RWPE2 (cell line): ENCODE measurements at regions not wholly inside any gene's neighbourhood (a gene's known extent, or its start where the extent isn't known, plus 50 kb on each side); places are given as distances from the start of the nearest gene placed in this dataset.

Experiments used
- ATAC-seq: fragments of 200-7000 bp; cut with Tn5 transposase; 3 replicates; pipeline ENCODE4 v1.9.1; 2021; ENCODE audit warnings: low read depth
- DNase-seq: peaks from one replicate; pipeline ENCODE4 v3.0.0-alpha.2; 2020; ENCODE audit warnings: low spot score
- H3K27ac ChIP-seq: fragments of 450-650 bp; 2 replicates; pipeline ENCODE4 v1.5.1; 2017; ENCODE audit warnings: mild to moderate bottlenecking; ENCODE audit not compliant: poor library complexity, severe bottlenecking
- H3K27me3 ChIP-seq: fragments of 250-450 bp; sonication (Bioruptor Pico); 2 replicates; pipeline ENCODE4 v1.5.1; 2021; ENCODE audit warnings: mild to moderate bottlenecking, moderate library complexity; ENCODE audit not compliant: insufficient read depth, poor library complexity, severe bottlenecking
- H3K36me3 ChIP-seq: fragments of 250-450 bp; sonication (Bioruptor Pico); 2 replicates; pipeline ENCODE4 v1.5.1; 2020; ENCODE audit warnings: low read depth, mild to moderate bottlenecking, moderate library complexity
- H3K4me1 ChIP-seq: fragments of 250-450 bp; sonication (Bioruptor Pico); 2 replicates; pipeline ENCODE4 v1.5.1; 2021; ENCODE audit warnings: mild to moderate bottlenecking, moderate library complexity; ENCODE audit not compliant: insufficient read depth, poor library complexity, severe bottlenecking
- H3K4me3 ChIP-seq: fragments of 250-450 bp; sonication (Bioruptor Pico); 2 replicates; pipeline ENCODE4 v1.5.1; 2021; ENCODE audit warnings: mild to moderate bottlenecking, moderate library complexity; ENCODE audit not compliant: severe bottlenecking
- H3K9me3 ChIP-seq: fragments of 250-450 bp; sonication (Bioruptor Pico); 2 replicates; pipeline ENCODE4 v1.5.1; 2021; ENCODE audit warnings: mild to moderate bottlenecking, moderate library complexity; ENCODE audit not compliant: severe bottlenecking
- CTCF ChIP-seq: fragments of 450-650 bp; IDR thresholded peaks from one replicate; pipeline ENCODE4 v1.5.1; 2017; ENCODE audit warnings: mild to moderate bottlenecking, moderate library complexity; ENCODE audit not compliant: poor library complexity, severe bottlenecking

GRCh38 chr6:17020889-17021538 is 80.8 kb upstream of the STMND1 start:
- no peak for TF ChIP-seq CTCF
- no peaks in the 10 kb centered on the region for H3K36me3 ChIP-seq
- H3K9me3 ChIP-seq = no peaks in the 10 kb centered on the region
- ATAC-seq (no peak), DNase-seq (no peak)
- H3K4me1 ChIP-seq = no peaks in the 10 kb centered on the region
- H3K27me3 ChIP-seq = no peaks in the 10 kb centered on the region
- H3K27ac ChIP-seq = no peak overlapping the region
- H3K4me3 ChIP-seq = no peak overlapping the region

DNA sequence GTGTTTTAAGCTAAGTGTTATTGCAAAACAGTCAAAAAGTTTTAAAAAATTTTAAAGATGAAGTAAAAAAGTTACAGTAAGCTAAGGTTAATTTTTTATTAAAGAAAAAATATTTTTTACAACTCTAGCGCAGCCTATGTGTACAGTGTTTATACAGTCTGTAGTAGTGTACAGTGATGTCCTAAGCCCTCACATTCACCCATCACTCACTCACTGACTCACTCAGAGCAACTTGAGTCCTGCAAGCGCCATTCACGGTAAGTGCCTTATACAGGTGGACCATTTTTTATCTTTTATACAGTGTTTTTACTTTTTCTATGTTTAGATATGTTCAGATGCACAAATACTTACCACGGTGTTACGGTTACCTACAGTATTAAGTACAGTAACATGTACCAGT is 83.4 kb upstream of the STMND1 start:
- Histone ChIP-seq H3K27me3 (no peaks in the 10 kb centered on the region), H3K27ac (no peak overlapping the region), H3K36me3 (no peaks in the 10 kb centered on the region), H3K9me3 (no peaks in the 10 kb centered on the region), H3K4me3 (no peak overlapping the region), H3K4me1 (peaks cover 7% of the 10 kb centered on the region)
- DNase-seq = no peak
- TF ChIP-seq CTCF = no peak
- ATAC-seq = 0 out of 3 replicates have a peak, but pooled peaks have one; percentile 36

GRCh38 chr6:17017416-17017815 is 84.4 kb upstream of the STMND1 start:
- no peak overlapping the region for H3K27ac ChIP-seq
- H3K9me3 ChIP-seq = no peaks in the 10 kb centered on the region
- peaks cover 9% of the 10 kb centered on the region for H3K4me1 ChIP-seq
- no peaks in the 10 kb centered on the region for H3K36me3 ChIP-seq
- TF ChIP-seq CTCF = no peak
- no peaks in the 10 kb centered on the region for H3K27me3 ChIP-seq
- no peak for ATAC-seq
- DNase-seq = no peak
- H3K4me3 ChIP-seq = no peak overlapping the region

GRCh38 chr6:17015551-17016381 is 86.1 kb upstream of the STMND1 start:
- DNase-seq = no peak
- no peak for ATAC-seq
- Histone ChIP-seq H3K4me1 (peaks cover 9% of the 10 kb centered on the region), H3K36me3 (no peaks in the 10 kb centered on the region), H3K4me3 (no peak overlapping the region), H3K9me3 (no peaks in the 10 kb centered on the region), H3K27me3 (no peaks in the 10 kb centered on the region), H3K27ac (no peak overlapping the region)
- TF ChIP-seq CTCF = no peak

GRCh38 chr6:17015144-17015543 is 86.7 kb upstream of the STMND1 start:
- H3K4me1 ChIP-seq = peaks cover 9% of the 10 kb centered on the region
- TF ChIP-seq CTCF = no peak

More at GRCh38 chr6:17015144-17015543, 86.7 kb upstream of the STMND1 start:
- Histone ChIP-seq H3K36me3 (no peaks in the 10 kb centered on the region), H3K4me3 (no peak overlapping the region), H3K27ac (no peak overlapping the region), H3K9me3 (no peaks in the 10 kb centered on the region), H3K27me3 (no peaks in the 10 kb centered on the region)
- DNase-seq (no peak), ATAC-seq (peak; percentile 48; the same call in 1 of the 3 replicates)
